Kidney (tissue), 13 donors: ENCODE measurements at regions not wholly inside any gene's neighbourhood (a gene's known extent, or its start where the extent isn't known, plus 50 kb on each side); places are given as distances from the start of the nearest gene placed in this dataset.

Experiments
- DNase-seq, 5 donors: peaks; one replicate each; pipeline ENCODE4 v3.0.0-alpha.2; 2013 to 2020
- FAIRE-seq: peaks from 2 replicates; lab custom pipeline; 2012; peaks lifted over from hg19 to GRCh38; lab: Jason Lieb, UNC
- H3K27ac ChIP-seq, 2 donors: one replicate each; pipeline ENCODE4 v1.7.0; 2013; ENCODE audit warnings: low read depth in 2 of 2, low read length in 2 of 2, inconsistent platforms in 1 of 2
- H3K27me3 ChIP-seq: one replicate; pipeline ENCODE4 v1.7.1; 2013; ENCODE audit warnings: low read length, inconsistent platforms; ENCODE audit not compliant: control insufficient read depth, insufficient read depth
- H3K36me3 ChIP-seq, 3 donors: one replicate each; pipeline versions ENCODE4 v1.7.0 to v1.7.1; 2013; ENCODE audit warnings: low read length in 3 of 3, control low read depth in 1 of 3, inconsistent platforms in 1 of 3; ENCODE audit not compliant: insufficient read depth in 3 of 3, control insufficient read depth in 2 of 3
- H3K4me1 ChIP-seq, 3 donors: one replicate each; pipeline versions ENCODE4 v1.7.0 to v1.7.1; 2013; ENCODE audit warnings: low read length in 3 of 3, inconsistent platforms in 1 of 3, low read depth in 1 of 3; ENCODE audit not compliant: control insufficient read depth in 2 of 3, insufficient read depth in 2 of 3
- H3K4me3 ChIP-seq, 3 donors: one replicate each; pipeline versions ENCODE4 v1.7.0 to v1.8.1; 2013; ENCODE audit warnings: low read length in 3 of 3, control low read depth in 1 of 3, inconsistent platforms in 1 of 3
- H3K9ac ChIP-seq, 3 donors: one replicate each; pipeline versions ENCODE4 v1.7.0 to v1.7.1; 2013; ENCODE audit warnings: low read length in 3 of 3, control low read depth in 1 of 3, inconsistent platforms in 1 of 3
- H3K9me3 ChIP-seq, 3 donors: one replicate each; pipeline versions ENCODE4 v1.7.0 to v1.7.1; 2013; ENCODE audit warnings: low read length in 3 of 3, control low read depth in 1 of 3, inconsistent platforms in 1 of 3; ENCODE audit not compliant: control insufficient read depth in 2 of 3, insufficient read depth in 1 of 3
- intact Hi-C: fragments of 100-400 bp; cut with DNase I; formaldehyde crosslinking; loops from one replicate; pipeline ENCODE4 v1.11.1; 2022
- TF ChIP-seq, protein P1 (sequence below): IDR thresholded peaks from 3 replicates; pipeline ENCODE4 v1.5.1; 2012; ENCODE audit warnings: mild to moderate bottlenecking, moderate library complexity, borderline replicate concordance; ENCODE audit not compliant: insufficient read depth; ENCODE audit errors: extremely low read depth
- donor health status: control.
- donor health status: control.
- donor health status: control.
- donor health status: control.
- donor health status: control.
- donor health status: DM: yes; HTN: yes; CAD: no.
- donor health status: Normal renal cell carcinoma (clear cell type).

DNA sequence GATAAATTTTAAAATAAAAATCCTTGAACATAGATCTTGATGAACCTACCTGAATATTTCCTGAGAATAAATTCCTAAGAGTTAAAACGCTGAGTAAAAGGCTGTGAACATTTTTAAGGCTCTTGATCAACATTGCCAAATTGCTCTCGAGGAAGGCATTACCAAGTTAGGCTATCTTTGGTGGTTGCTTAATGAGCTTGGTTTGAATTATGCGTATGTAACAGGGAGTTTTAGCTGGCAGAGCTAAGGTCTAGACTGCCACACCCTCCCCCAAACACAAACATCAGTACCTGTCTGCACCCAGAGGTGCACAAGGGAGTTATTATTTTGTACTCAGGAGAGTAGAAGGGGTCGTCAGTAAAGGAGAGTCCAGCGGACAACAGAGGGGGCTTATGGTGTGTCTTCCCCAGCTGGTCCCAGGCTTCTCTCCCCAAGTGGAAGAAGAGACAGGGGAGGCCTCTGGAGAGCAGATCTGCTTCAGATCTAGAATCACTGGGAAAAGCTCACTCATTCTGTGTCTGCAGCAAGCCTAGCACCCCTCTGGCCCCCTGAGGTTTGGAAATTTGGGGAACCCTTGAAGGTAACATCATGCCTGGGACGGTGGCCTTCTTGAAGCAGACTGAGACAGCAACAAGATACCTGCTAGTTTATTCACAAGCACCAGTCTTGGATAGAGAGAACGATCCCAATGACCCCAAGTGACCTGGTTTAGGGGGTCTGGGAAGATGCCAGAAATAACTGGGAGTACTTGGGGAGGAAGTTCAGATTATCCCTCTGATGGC, 197.2 kb upstream of the ID2 start:
- H3K36me3 ChIP-seq, result no peaks in the 10 kb centered on the region
- no peaks in the 10 kb centered on the region for H3K27me3 ChIP-seq
- H3K4me1 ChIP-seq, result peaks cover 0 to 4% (median 2%) of the 10 kb centered on the region in 3 donors
- no peak overlapping the region for H3K9ac ChIP-seq
- FAIRE-seq (no peak), DNase-seq (no peak)
- no peak overlapping the region for H3K4me3 ChIP-seq
- TF ChIP-seq, protein P1, sequence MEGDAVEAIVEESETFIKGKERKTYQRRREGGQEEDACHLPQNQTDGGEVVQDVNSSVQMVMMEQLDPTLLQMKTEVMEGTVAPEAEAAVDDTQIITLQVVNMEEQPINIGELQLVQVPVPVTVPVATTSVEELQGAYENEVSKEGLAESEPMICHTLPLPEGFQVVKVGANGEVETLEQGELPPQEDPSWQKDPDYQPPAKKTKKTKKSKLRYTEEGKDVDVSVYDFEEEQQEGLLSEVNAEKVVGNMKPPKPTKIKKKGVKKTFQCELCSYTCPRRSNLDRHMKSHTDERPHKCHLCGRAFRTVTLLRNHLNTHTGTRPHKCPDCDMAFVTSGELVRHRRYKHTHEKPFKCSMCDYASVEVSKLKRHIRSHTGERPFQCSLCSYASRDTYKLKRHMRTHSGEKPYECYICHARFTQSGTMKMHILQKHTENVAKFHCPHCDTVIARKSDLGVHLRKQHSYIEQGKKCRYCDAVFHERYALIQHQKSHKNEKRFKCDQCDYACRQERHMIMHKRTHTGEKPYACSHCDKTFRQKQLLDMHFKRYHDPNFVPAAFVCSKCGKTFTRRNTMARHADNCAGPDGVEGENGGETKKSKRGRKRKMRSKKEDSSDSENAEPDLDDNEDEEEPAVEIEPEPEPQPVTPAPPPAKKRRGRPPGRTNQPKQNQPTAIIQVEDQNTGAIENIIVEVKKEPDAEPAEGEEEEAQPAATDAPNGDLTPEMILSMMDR, result no peak
- intact Hi-C loops, result no loop called here
- no peak overlapping the region for H3K27ac ChIP-seq
- H3K9me3 ChIP-seq, result no peaks in the 10 kb centered on the region

DNA sequence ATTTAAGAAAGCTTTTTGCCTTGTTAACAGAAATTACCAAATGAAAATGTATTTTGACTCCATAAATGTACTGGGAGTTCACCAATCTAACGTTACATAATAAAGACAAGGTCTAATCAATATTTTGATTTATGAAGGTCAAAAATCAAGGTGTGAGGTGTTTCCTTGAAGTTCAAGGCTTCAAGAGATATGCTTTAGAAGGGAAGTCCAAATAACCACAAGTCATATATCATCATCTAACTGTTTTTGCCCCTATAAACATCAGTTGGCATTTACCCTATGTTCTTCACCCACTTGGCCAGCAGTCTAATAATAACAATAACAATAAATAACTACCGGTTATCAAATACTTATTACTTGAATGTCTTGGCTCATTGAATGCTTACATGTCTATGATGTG, 196.1 kb upstream of the ID2 start:
- TF ChIP-seq, protein P1, result no peak
- H3K27ac ChIP-seq, result no peak overlapping the region
- H3K9me3 ChIP-seq, result no peaks in the 10 kb centered on the region
- DNase-seq (no peak), FAIRE-seq (no peak)
- H3K4me1 ChIP-seq, result peaks cover 0 to 4% (median 2%) of the 10 kb centered on the region in 3 donors
- no peaks in the 10 kb centered on the region for H3K27me3 ChIP-seq
- no peak overlapping the region for H3K4me3 ChIP-seq
- H3K9ac ChIP-seq, result no peak overlapping the region
- intact Hi-C loops, result no loop called here
- H3K36me3 ChIP-seq, result no peaks in the 10 kb centered on the region

DNA sequence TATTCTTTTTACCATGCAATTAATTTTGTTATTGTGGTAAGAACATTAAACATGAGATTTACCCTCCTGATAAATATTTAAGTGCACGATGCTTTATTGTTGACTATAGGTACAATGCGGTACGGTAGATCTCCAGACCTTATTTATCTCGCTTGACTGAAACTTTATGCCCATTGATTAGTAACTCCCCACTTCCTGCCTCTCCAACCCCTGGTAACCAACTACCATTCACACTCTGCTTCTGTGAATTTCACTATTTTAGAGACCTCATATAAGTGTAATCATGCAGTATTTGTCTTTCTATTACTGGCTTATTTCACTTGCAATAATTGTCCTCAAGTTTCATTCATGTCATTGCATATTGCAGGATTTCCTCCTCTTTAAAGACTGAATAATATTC, 195.7 kb upstream of the ID2 start:
- H3K4me3 ChIP-seq, result no peak overlapping the region
- no peaks in the 10 kb centered on the region for H3K9me3 ChIP-seq
- FAIRE-seq (no peak), DNase-seq (no peak)
- TF ChIP-seq, protein P1, result no peak
- no peak overlapping the region for H3K27ac ChIP-seq
- no peaks in the 10 kb centered on the region for H3K36me3 ChIP-seq
- peaks cover 0 to 4% (median 2%) of the 10 kb centered on the region in 3 donors for H3K4me1 ChIP-seq
- H3K9ac ChIP-seq, result no peak overlapping the region
- intact Hi-C loops, result no loop called here
- H3K27me3 ChIP-seq, result no peaks in the 10 kb centered on the region
